T-cell (primary cell): ENCODE measurements at regions not wholly inside any gene's neighbourhood (a gene's known extent, or its start where the extent isn't known, plus 50 kb on each side); places are given as distances from the start of the nearest gene placed in this dataset.
"Not testable (repeated sequence)": the region's sequence is repeated elsewhere in the genome, so short reads cannot be mapped to it uniquely, and the experiment has no call there.

Source experiments
- ATAC-seq, 4 experiments: fragments of 200-7000 bp in 3 of 4; fragments of 150-1000 bp in 1 of 4; cut with Tn5 transposase; replicated peaks in 1 of 4; 1 replicate in 3 of 4; 2 replicates in 1 of 4; pipeline ENCODE4 v1.10.0; 2021; ENCODE audit warnings: moderate library complexity in 3 of 4, mild to moderate bottlenecking in 2 of 4, moderate number of reproducible peaks in 1 of 4
- CTCF ChIA-PET, 2 donors: fragments of 300-600 bp; sonication (Branson Sonifier 250); formaldehyde crosslinking; loops; one replicate each; lab custom pipeline; 2022; ENCODE audit warnings: antibody characterized with exemption in 2 of 2; lab: Charles Lee
- POLR2A ChIA-PET, 2 donors: fragments of 300-600 bp; sonication (Branson Sonifier 250); formaldehyde crosslinking; loops; one replicate each; lab custom pipeline; 2022; ENCODE audit warnings: antibody characterized with exemption in 2 of 2; lab: Charles Lee
- DNase-seq, 35 experiments: peaks; one replicate each; pipeline versions ENCODE4 v3.0.0 to v3.0.0-alpha.2; 2013 to 2023
- H3K27ac ChIP-seq: one replicate; pipeline ENCODE4 v1.5.1; 2013; ENCODE audit warnings: low read length
- H3K27me3 ChIP-seq, 2 experiments: replicated peaks in 1 of 2; 1 replicate in 1 of 2; 2 replicates in 1 of 2; pipeline versions ENCODE4 v1.6.1 to v1.7.0; 2013; ENCODE audit warnings: low read length in 1 of 2, mixed read lengths in 1 of 2; ENCODE audit not compliant: control insufficient read depth in 2 of 2, insufficient read depth in 2 of 2; ENCODE audit errors: extremely low read depth in 1 of 2
- H3K36me3 ChIP-seq, 2 donors: 1 replicate in 1 of 2; 2 replicates in 1 of 2; pipeline versions ENCODE4 v1.6.1 to v1.7.0; 2013; ENCODE audit warnings: low read length in 1 of 2; ENCODE audit not compliant: control insufficient read depth in 2 of 2, insufficient read depth in 1 of 2; ENCODE audit errors: extremely low read depth in 1 of 2
- H3K4me1 ChIP-seq, 2 experiments: 1 replicate in 1 of 2; 2 replicates in 1 of 2; pipeline versions ENCODE4 v1.6.1 to v1.7.0; 2013; ENCODE audit warnings: low read length in 2 of 2, mixed read lengths in 1 of 2; ENCODE audit not compliant: insufficient read depth in 2 of 2, control insufficient read depth in 1 of 2; ENCODE audit errors: extremely low read depth in 1 of 2
- H3K4me3 ChIP-seq, 2 donors: 1 replicate in 1 of 2; 2 replicates in 1 of 2; pipeline versions ENCODE4 v1.5.1 to v1.7.0; 2013; ENCODE audit warnings: mild to moderate bottlenecking in 2 of 2, low read length in 1 of 2, moderate library complexity in 1 of 2; ENCODE audit not compliant: control insufficient read depth in 1 of 2; ENCODE audit errors: extremely low read depth in 1 of 2
- H3K9me3 ChIP-seq: 2 replicates; pipeline ENCODE4 v1.7.0; 2013
- H3K27ac Mint-ChIP-seq, 2 donors: one replicate each; pipeline ENCODE4 v1.8.0; 2020 to 2021; ENCODE audit warnings: mild to moderate bottlenecking in 2 of 2, mixed read lengths in 2 of 2
- H3K27me3 Mint-ChIP-seq, 2 donors: one replicate each; pipeline ENCODE4 v1.8.0; 2021 to 2022; ENCODE audit warnings: mixed read lengths in 2 of 2
- H3K36me3 Mint-ChIP-seq: one replicate; pipeline ENCODE4 v1.8.0; 2021; ENCODE audit warnings: mixed read lengths
- H3K4me1 Mint-ChIP-seq, 3 donors: one replicate each; pipeline ENCODE4 v1.8.0; 2020 to 2022; ENCODE audit warnings: mixed read lengths in 3 of 3, mild to moderate bottlenecking in 1 of 3
- H3K4me3 Mint-ChIP-seq, 3 donors: one replicate each; pipeline ENCODE4 v1.8.0; 2020 to 2022; ENCODE audit warnings: mild to moderate bottlenecking in 3 of 3, mixed read lengths in 3 of 3, moderate library complexity in 3 of 3
- H3K9me3 Mint-ChIP-seq, 3 donors: one replicate each; pipeline ENCODE4 v1.8.0; 2020 to 2022; ENCODE audit warnings: mixed read lengths in 3 of 3
- WGBS: methylation state at CpG from one replicate; pipeline ENCODE4 v1.1.5; 2013; ENCODE audit warnings: missing lambda C conversion rate; ENCODE audit not compliant: insufficient coverage; 5-methylcytosine and 5-hydroxymethylcytosine counted together

DNA sequence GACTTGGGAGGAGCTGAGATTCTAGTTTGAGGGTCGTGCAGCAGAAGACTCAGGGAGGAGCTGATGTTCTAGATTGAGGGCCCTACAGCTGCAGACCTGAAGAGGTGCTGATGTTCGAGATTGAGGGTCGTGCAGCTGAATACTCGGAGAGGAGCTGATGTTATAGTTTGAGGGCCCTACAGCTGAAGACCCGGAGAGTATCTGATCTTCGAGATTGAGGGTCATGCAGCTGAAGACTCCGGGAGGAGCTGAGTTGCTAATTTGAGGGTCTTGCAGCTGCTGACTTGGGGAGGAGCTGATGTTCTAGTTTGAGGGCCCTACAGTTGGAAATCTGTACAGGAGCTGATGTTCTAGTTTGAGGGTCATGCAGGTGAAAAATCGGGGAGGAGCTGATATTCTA, 62.1 kb upstream of the APOD start:
- H3K36me3 ChIP-seq, H3K4me1 Mint-ChIP-seq, H3K9me3 ChIP-seq, ATAC-seq, H3K4me3 ChIP-seq, H3K9me3 Mint-ChIP-seq, H3K27ac Mint-ChIP-seq, POLR2A ChIA-PET, CTCF ChIA-PET, H3K27me3 ChIP-seq, H3K4me1 ChIP-seq, H3K27ac ChIP-seq, DNase-seq, H3K4me3 Mint-ChIP-seq, H3K27me3 Mint-ChIP-seq: not testable (repeated sequence)
- peaks cover 20% of the 10 kb centered on the region for H3K36me3 Mint-ChIP-seq
- WGBS = 87% methylated on average over 6 of the region's 8 CpGs

DNA sequence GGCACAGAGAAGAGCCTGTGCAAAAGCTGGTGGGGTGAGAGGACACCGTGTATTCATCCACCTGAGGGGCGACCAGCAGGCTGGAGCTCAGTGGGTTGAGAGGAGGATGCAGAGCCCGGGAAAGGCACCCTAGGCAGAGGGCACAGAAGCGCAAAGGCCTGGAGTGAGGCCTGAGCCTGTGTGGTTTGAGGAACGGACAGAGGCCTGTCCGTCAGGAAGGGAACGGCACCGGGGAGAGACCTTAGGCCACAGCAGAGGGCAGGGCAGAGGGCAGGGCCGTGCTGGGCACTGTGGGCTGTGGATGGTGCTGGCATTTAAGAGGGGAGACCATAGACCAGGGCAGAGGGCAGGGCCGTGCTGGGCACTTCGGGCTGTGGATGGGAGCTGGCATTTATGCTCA, 59.5 kb upstream of the APOD start:
- H3K9me3 Mint-ChIP-seq, H3K4me3 ChIP-seq, CTCF ChIA-PET, POLR2A ChIA-PET, H3K4me3 Mint-ChIP-seq, ATAC-seq, H3K27ac ChIP-seq, H3K4me1 ChIP-seq, H3K27me3 ChIP-seq, H3K36me3 ChIP-seq, H3K27me3 Mint-ChIP-seq, H3K9me3 ChIP-seq, H3K27ac Mint-ChIP-seq, DNase-seq, H3K4me1 Mint-ChIP-seq: not testable (repeated sequence)
- H3K36me3 Mint-ChIP-seq = peaks cover 14% of the 10 kb centered on the region
- WGBS = 86% methylated on average over 8 of the region's 11 CpGs

DNA sequence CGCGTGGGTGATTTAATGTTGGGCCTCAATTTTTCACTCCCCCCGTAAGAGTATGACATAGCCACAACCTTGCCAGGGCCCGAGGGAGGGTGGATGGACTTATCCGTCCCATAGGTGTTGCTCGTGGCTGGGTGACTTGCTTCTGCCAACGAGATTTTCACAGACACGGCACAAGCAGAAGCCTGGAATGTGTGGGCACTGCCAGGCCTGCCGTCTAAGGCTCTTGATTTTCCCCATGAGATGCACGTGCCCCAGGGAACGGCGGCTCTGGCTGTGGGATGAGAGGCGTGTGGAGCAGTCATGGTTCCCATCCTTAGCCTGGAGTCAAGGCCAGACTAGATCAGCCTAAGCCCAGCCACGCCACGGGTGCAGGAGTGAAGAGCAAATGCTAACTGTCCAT, 58.6 kb upstream of the APOD start:
- H3K27ac Mint-ChIP-seq, H3K27ac ChIP-seq, H3K4me3 ChIP-seq, H3K4me1 ChIP-seq, H3K9me3 Mint-ChIP-seq, CTCF ChIA-PET, H3K36me3 Mint-ChIP-seq, H3K27me3 Mint-ChIP-seq, H3K4me3 Mint-ChIP-seq, H3K4me1 Mint-ChIP-seq, DNase-seq, POLR2A ChIA-PET, H3K36me3 ChIP-seq, ATAC-seq, H3K27me3 ChIP-seq, H3K9me3 ChIP-seq: not testable (repeated sequence)
- WGBS = 90% methylated on average over 13 of the region's 15 CpGs

DNA sequence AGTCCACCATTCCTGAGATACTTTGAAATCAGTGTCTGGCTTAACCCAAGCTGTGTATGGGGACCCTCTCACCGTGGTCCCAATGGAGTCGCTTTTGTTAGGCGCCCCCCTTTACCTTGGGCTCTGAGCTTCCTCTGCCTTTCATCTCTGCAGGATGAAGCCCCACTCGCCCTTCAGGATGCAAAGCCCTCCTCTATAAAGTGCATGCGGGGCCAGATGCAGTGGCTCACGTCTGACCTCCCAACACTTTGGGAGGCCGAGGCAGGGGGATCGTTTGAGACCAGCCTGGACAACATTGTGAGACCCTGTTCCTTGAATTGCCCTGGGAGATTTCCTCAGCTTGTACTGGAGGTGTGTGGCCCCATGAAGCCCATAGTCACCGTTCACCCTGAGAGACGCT, 54.7 kb upstream of the APOD start:
- H3K4me3 Mint-ChIP-seq, POLR2A ChIA-PET, H3K36me3 Mint-ChIP-seq: not testable (repeated sequence)

DNA sequence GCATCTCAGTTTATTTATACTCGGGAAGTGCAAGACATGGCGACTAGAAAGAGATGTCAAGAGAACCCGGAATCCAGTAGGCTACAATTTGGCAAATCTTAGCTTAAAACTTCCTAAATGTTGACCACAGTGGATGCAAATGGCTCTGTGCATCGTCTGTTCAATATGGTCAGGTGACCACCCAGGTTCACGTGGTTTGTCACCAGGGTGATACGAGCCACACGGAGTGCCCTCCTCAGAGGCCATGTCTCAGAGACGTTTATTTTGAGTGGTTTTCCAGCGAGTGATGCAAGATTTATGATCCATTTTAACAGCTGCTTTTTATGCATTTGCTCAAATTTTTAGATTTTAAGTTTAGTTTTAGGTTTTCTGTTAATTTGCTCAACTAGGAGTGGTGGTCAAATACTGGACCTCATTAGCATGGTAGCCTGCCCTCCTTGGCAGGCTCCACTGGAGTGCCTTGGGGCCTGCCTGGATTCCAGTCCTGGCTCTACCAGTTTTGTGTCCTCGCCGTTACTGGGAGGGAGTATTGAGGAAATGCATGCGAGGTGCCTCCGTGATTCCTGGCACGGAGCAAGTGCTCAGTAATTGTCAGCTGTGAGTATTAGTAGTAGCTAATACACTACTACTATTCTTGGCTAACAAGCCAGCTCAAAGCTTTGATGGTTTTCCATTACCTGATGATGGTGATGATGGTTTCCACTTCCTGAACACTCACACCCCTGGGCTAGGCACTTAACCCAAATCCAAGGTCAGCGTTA, 53.9 kb upstream of the APOD start:
- H3K36me3 ChIP-seq, CTCF ChIA-PET, H3K4me3 ChIP-seq, DNase-seq, H3K27me3 ChIP-seq, H3K36me3 Mint-ChIP-seq, H3K27ac ChIP-seq, H3K9me3 ChIP-seq, POLR2A ChIA-PET, H3K4me3 Mint-ChIP-seq, ATAC-seq, H3K4me1 ChIP-seq, H3K27me3 Mint-ChIP-seq, H3K9me3 Mint-ChIP-seq: not testable (repeated sequence)
- Mint-ChIP-seq H3K27ac (peak overlapping the region in 1 of 2 donors; percentile 60), H3K4me1 (peaks cover 4 to 13% (median 9%) of the 10 kb centered on the region in 3 donors)
- no CpG with 5 or more reads among the region's 15 CpGs for WGBS

More for the DNA sequence above, 54.7 kb upstream of the APOD start:
- H3K27me3 Mint-ChIP-seq, H3K4me3 ChIP-seq, H3K4me1 ChIP-seq, DNase-seq, H3K36me3 ChIP-seq, H3K27ac Mint-ChIP-seq, ATAC-seq, CTCF ChIA-PET, H3K9me3 Mint-ChIP-seq, H3K27me3 ChIP-seq, H3K9me3 ChIP-seq, H3K27ac ChIP-seq: not testable (repeated sequence)
- WGBS = 87% methylated on average over 4 of the region's 10 CpGs
- peaks cover 4 to 13% (median 7%) of the 10 kb centered on the region in 3 donors for H3K4me1 Mint-ChIP-seq

DNA sequence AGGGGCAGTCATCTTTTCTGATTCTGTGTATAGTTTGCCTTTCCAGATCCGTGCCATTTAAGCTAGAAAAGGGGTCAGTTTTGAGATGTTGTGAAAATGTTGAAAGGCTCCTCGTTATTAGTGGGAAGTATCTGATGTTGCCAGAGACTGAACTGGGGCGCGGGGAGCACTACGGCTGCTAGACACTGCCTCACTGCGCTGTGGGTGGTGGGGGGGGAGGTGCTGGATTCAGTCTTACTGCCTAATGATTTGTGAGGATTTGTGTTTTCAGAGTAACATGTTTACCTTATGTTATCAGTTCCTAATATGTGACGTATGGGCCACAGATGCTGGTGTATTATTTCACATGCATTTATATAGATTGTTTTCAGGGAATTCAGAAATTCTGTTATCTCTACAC, 53.3 kb upstream of the APOD start:
- H3K27me3 Mint-ChIP-seq, ATAC-seq, CTCF ChIA-PET, H3K9me3 ChIP-seq, H3K4me3 ChIP-seq, POLR2A ChIA-PET, H3K27me3 ChIP-seq, H3K36me3 Mint-ChIP-seq, H3K4me1 ChIP-seq, H3K27ac ChIP-seq, H3K36me3 ChIP-seq, H3K9me3 Mint-ChIP-seq: not testable (repeated sequence)
- WGBS = no CpG with 5 or more reads among the region's 7 CpGs
- Mint-ChIP-seq H3K27ac (peak overlapping the region in 1 of 2 donors; percentile 60), H3K4me3 (peak overlapping the region in 2 of 3 donors; percentile 7 to 26), H3K4me1 (peaks cover 4 to 14% (median 9%) of the 10 kb centered on the region in 3 donors)
- peak in 1 of 35 experiments; percentile 4 for DNase-seq
